ENCODE measurements at regions not wholly inside any gene's neighbourhood (a gene's known extent, or its start where the extent isn't known, plus 50 kb on each side); places are given as distances from the start of the nearest gene placed in this dataset.
"Not testable (repeated sequence)": the region's sequence is repeated elsewhere in the genome, so short reads cannot be mapped to it uniquely, and the experiment has no call there.

GRCh38 chrY:12360496-12360895 lies 340.5 kb upstream of the USP9Y start:
- DNase-seq: no peak

DNA sequence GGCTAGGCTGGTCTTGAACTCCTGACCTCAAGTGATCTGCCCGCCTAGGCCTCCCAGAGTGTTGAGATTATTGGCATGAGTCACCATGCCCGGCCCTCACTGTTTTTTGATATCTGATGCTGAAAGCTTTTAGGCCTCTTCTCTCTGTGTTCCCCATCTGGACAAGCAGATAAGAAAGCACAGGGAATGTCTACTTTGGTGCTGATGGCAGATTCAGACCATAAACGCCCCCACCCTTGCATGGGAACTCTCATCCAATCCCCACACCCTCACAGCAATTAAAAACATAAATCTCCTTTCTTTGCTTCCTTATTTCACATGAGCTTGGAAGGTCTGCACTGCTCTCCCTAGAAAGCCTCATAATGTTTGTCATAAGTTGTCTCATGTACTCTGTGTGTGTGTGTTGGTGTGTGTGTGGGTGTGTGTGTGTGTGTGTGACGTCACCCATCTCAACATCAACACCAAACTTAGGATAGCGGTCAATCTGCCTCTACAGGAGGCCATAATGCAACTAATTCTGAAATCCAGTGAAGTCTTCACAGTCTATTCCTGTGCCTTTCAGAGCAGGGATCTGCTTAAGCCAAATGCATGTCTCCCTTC lies 335.6 kb upstream of the USP9Y start:
- DNase-seq: no peak

GRCh38 chrY:12374588-12374987 lies 326.4 kb upstream of the USP9Y start:
- DNase-seq: not testable (repeated sequence)

- not testable (repeated sequence) for DNase-seq
Observed at GRCh38 chrY:12391655-12392559, 309.1 kb upstream of the USP9Y start.

DNA sequence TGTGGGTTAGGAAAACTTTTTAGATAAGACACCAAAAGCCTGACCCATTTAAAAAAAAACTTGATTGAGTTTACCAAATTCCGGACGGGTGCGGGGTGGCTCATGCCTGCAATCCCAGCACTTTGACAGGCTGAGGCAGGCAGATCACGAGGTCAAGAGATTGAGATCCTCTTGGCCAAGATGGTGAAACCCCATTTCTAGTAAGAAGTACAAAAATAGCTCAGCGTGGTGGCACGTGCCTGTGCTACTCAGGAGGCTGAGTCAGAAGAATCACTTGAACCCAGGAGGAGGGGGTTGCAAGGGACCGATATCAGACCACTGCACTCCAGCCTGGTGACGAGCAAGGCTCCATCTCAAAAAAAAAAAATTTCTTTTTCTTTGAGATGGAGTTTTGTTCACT lies 307.8 kb upstream of the USP9Y start:
- DNase-seq: no peak

- not testable (repeated sequence) for DNase-seq
Observed at GRCh38 chrY:12395381-12396120, 305.5 kb upstream of the USP9Y start.

- no peak for DNase-seq
Observed at GRCh38 chrY:12403916-12404315, 297.1 kb upstream of the USP9Y start.

GRCh38 chrY:12408236-12408635 lies 292.8 kb upstream of the USP9Y start:
- no peak for DNase-seq

GRCh38 chrY:12410696-12411095 lies 290.3 kb upstream of the USP9Y start:
- no peak for DNase-seq

GRCh38 chrY:12421072-12421787 lies 279.8 kb upstream of the USP9Y start:
- DNase-seq: no peak

DNA sequence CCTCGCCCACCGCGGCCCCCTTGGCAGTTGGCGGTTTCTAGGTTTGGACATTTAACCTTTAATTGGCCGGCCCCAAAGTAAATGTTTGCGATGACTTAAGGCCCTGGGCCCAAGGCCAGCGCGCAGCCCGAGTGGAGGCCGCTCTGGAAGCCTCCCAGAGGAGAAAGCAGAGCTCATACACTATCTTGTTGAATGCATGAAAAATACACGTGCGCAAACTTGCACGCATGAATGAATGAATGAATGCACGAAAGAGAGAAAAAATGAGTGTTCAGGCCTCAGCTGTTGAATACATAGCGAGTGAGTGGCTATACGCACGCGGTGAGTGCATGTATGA lies 279.3 kb upstream of the USP9Y start:
- DNase-seq: no peak

- no peak for DNase-seq
Observed at GRCh38 chrY:12422536-12422935, 278.5 kb upstream of the USP9Y start.

DNA sequence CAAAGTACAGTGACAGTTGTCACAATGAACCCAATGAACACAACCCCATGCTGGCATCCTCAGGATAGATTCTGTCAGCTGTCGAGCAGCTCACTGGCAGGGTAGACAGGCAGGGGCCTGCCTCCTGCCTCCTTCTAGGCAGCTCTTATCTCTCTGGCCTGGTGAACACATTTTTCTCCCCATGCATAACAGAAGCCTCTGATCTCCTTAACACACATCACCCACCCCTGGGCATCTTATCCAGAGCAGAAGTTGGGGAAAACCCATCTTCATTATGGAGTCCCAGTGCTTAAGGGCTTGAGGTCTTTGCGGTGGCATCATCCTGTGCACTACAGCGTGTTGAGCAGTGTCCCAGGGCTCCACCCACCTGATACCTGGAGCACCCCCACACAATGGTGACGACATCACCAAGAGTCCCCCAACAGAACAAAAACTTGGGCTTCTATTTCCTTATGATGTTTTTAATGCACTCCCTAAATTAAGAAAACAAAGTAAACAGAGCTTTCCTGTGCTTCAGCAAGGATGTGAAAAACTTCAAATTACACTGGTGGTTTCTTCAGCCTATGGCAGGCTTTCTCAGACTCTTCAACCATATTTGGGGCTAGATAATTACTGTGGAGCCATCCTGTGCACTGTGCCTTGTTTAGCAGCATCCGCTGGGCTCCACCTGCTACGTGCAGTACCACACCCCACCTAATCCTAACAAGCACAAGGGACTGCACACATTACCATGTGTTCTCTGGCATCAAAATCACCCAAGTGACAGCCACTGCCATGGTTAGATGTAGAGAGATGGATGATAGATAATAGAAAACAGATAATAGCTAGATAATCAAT lies 277.4 kb upstream of the USP9Y start:
- DNase-seq: no peak

GRCh38 chrY:12425506-12425905 lies 275.5 kb upstream of the USP9Y start:
- DNase-seq: no peak

GRCh38 chrY:12427361-12427760 lies 273.7 kb upstream of the USP9Y start:
- no peak for DNase-seq

DNA sequence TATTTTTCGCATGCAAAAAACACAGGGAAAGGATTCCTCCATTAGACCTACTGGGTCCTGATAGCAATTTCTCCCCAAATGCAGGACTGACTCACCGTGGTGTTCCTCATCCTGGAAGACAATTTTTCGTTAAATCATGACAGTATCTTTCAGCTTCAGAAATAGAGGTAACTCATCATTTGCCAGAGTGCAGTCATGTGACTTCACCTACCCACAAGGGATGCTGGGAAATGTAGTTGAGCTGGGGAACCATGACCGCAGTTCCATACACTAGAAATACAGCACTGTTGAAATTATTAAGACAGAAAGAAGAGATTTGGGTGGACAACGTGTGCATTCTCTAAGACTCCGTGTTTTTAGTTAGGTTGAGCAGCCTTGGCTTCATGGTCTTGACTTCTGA lies 269.5 kb upstream of the USP9Y start:
- DNase-seq: no peak

GRCh38 chrY:12438823-12439222 lies 262.2 kb upstream of the USP9Y start:
- not testable (repeated sequence) for DNase-seq

GRCh38 chrY:12444200-12444599 lies 256.8 kb upstream of the USP9Y start:
- DNase-seq: no peak

DNA sequence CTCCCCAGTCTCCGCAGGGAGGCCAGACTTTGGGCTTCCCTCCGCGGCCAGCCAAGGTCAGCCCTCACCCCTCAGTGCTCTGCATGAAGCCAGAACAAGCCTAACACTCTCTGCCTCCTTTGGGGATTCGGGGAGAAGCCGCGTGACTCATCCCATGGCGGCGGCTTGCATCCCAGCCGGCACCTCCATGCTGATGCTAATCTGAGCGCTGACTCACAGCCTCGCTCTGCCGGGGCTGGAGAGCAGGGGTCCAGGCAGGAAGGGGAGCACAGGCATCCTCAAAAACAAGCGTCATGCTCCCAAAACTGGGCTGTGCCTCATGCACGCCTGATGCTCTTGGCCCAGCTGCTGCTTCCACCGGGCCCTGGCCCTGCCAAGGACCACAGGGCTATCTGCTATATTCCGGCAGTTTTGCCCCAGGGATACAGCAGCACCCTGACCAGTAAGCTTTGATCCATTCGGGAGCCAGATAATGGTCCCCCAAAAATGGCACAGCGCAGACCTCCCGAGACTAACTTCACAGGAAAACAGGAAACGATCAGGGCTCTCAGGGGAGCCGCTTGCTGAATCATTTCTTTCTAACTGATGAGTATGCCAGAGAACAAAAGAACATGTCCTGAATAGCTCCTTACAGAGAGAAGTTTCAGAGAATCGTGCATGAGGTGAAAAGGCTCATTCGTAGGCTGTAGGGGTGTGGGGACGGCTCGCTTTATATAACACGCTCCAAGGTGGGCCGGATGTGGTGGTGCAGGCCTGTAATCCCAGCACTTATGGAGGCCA lies 254.4 kb upstream of the USP9Y start:
- not testable (repeated sequence) for DNase-seq

- DNase-seq: not testable (repeated sequence)
Observed at GRCh38 chrY:12448561-12448960, 252.5 kb upstream of the USP9Y start.

DNA sequence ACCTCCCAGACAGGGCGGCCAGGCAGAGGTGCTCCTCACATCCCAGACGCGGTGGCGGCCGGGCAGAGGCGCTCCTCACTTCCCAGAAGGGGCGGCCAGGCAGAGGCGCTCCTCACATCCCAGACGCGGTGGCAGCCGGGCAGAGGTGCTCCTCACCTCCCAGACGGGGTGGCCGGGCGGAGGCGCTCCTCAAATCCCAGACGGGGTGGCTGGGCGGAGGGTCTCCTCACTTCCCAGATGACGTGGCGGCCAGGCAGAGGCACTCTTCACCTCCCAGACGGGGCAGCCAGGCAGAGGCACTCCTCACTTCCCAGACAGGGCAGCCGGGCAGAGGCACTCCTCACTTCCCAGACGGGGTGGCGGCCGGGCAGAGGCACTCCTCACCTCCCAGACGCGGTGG lies 247.7 kb upstream of the USP9Y start:
- DNase-seq: not testable (repeated sequence)

All from suppressor macrophage treated with lipopolysaccharide for 4 hours (primary cell).